GM19035 (cell line): ENCODE measurements at regions not wholly inside any gene's neighbourhood (a gene's known extent, or its start where the extent isn't known, plus 50 kb on each side); places are given as distances from the start of the nearest gene placed in this dataset.
"Not testable (repeated sequence)": the region's sequence is repeated elsewhere in the genome, so short reads cannot be mapped to it uniquely, and the experiment has no call there.

Source experiments
- ATAC-seq: cut with Tn5 transposase; IDR thresholded peaks from one replicate; pipeline ENCODE4 v1.9.1; 2021; ENCODE audit not compliant: unreplicated experiment

GRCh38 chr18:68387246-68387645 lies 327.7 kb downstream of the TMX3 start:
- no peak for ATAC-seq

GRCh38 chr18:68383979-68384378 lies 330.9 kb downstream of the TMX3 start:
- ATAC-seq = not testable (repeated sequence)

GRCh38 chr18:68376926-68377325 lies 338.0 kb downstream of the TMX3 start:
- ATAC-seq = no peak

- no peak for ATAC-seq
These were observed 352.0 kb downstream of the TMX3 start for GRCh38 chr18:68362907-68363306.

- no peak for ATAC-seq
These were observed 359.3 kb downstream of the TMX3 start for GRCh38 chr18:68355637-68356036.

GRCh38 chr18:68354176-68354575 lies 360.7 kb downstream of the TMX3 start:
- ATAC-seq = no peak

GRCh38 chr18:68342039-68342659 lies 372.8 kb downstream of the TMX3 start:
- ATAC-seq = no peak

GRCh38 chr18:68340606-68341005 lies 374.3 kb downstream of the TMX3 start:
- ATAC-seq = no peak

- ATAC-seq = no peak
These were observed 384.2 kb downstream of the TMX3 start for GRCh38 chr18:68330658-68331057.

- ATAC-seq = no peak
These were observed 391.0 kb downstream of the TMX3 start for GRCh38 chr18:68323921-68324320.

- ATAC-seq = no peak
These were observed 398.3 kb downstream of the TMX3 start for GRCh38 chr18:68316636-68317035.

- ATAC-seq = no peak
These were observed 400.5 kb downstream of the TMX3 start for GRCh38 chr18:68314403-68314802.

- no peak for ATAC-seq
These were observed 413.5 kb downstream of the TMX3 start for GRCh38 chr18:68301441-68301840.

- ATAC-seq = no peak
These were observed 415.0 kb downstream of the TMX3 start for GRCh38 chr18:68299906-68300305.

GRCh38 chr18:68298330-68298729 lies 416.6 kb downstream of the TMX3 start:
- ATAC-seq = no peak

- no peak for ATAC-seq
These were observed 426.5 kb downstream of the TMX3 start for GRCh38 chr18:68288408-68288807.

- ATAC-seq = no peak
These were observed 430.6 kb downstream of the TMX3 start for GRCh38 chr18:68284236-68284780.

- ATAC-seq = no peak
These were observed 431.1 kb downstream of the TMX3 start for GRCh38 chr18:68283834-68284233.

GRCh38 chr18:68282232-68282631 lies 432.7 kb downstream of the TMX3 start:
- ATAC-seq = no peak

- ATAC-seq = no peak
These were observed 439.3 kb downstream of the TMX3 start for GRCh38 chr18:68275616-68276015.

GRCh38 chr18:68270017-68270416 lies 444.9 kb downstream of the TMX3 start:
- ATAC-seq = no peak

- ATAC-seq = no peak
These were observed 447.3 kb downstream of the TMX3 start for GRCh38 chr18:68267583-68267982.

- no peak for ATAC-seq
These were observed 451.4 kb downstream of the TMX3 start for GRCh38 chr18:68263481-68263880.
